Endothelial cell of umbilical vein (primary cell): ENCODE measurements at regions not wholly inside any gene's neighbourhood (a gene's known extent, or its start where the extent isn't known, plus 50 kb on each side); places are given as distances from the start of the nearest gene placed in this dataset.

Experiments
- BruUV-seq: library from RNA; stranded (reverse); fragments of 400-500 nt; replicated peaks from 2 replicates; lab custom pipeline; 2021; lab: Mats Ljungman, UMichigan
- CTCF ChIA-PET: fragments of 300-600, 350-600 bp; sonication (Branson Sonifier 250); formaldehyde crosslinking; loops from one replicate; lab custom pipeline; 2021; ENCODE audit warnings: antibody characterized with exemption, inconsistent platforms; lab: Charles Lee
- POLR2A ChIA-PET: fragments of 300-600, 350-600 bp; sonication (Branson Sonifier 250); formaldehyde crosslinking; loops from one replicate; lab custom pipeline; 2021; ENCODE audit warnings: antibody characterized with exemption, inconsistent platforms; lab: Charles Lee
- DNase-seq: peaks from one replicate; pipeline ENCODE4 v3.0.0-alpha.2; 2011; ENCODE audit warnings: low read depth, low spot score
- FAIRE-seq: peaks from 2 replicates; lab custom pipeline; 2011; peaks lifted over from hg19 to GRCh38; lab: Jason Lieb, UNC
- H2AFZ ChIP-seq: 2 replicates; pipeline ENCODE4 v1.6.0; 2012; ENCODE audit warnings: low read depth, low read length, control low read depth, inconsistent platforms
- H3K27ac ChIP-seq: 2 replicates; pipeline ENCODE4 v1.5.1; 2011; ENCODE audit warnings: low read depth, mild to moderate bottlenecking, control low read depth, low read length, moderate library complexity; ENCODE audit not compliant: insufficient read depth
- H3K27me3 ChIP-seq, 2 experiments: 2 replicates each; pipeline versions ENCODE4 v1.6.0 to v1.6.1; 2011; ENCODE audit warnings: low read length in 2 of 2, mixed read lengths in 1 of 2; ENCODE audit not compliant: control insufficient read depth in 2 of 2, insufficient read depth in 2 of 2
- H3K36me3 ChIP-seq, 2 experiments: 2 replicates in 1 of 2; 3 replicates in 1 of 2; pipeline ENCODE4 v1.5.1; 2011; ENCODE audit warnings: low read length in 2 of 2, mild to moderate bottlenecking in 1 of 2, moderate library complexity in 1 of 2; ENCODE audit not compliant: control insufficient read depth in 2 of 2, insufficient read depth in 2 of 2; ENCODE audit errors: extremely low read depth in 1 of 2
- H3K4me1 ChIP-seq: 3 replicates; pipeline ENCODE4 v1.5.1; 2011; ENCODE audit warnings: mild to moderate bottlenecking, low read length; ENCODE audit not compliant: control insufficient read depth, insufficient read depth; ENCODE audit errors: extremely low read depth
- H3K4me2 ChIP-seq: 2 replicates; pipeline ENCODE4 v1.6.1; 2011; ENCODE audit warnings: low read length, control low read depth, mixed read lengths; ENCODE audit not compliant: insufficient read depth
- H3K4me3 ChIP-seq, 3 experiments: fragments of 200-600 bp in 1 of 3; sonication (generic), shearing (Covaris generic) in 1 of 3; replicated peaks in 1 of 3; 2 replicates each; pipeline ENCODE4 v1.5.1; 2011 to 2016; ENCODE audit warnings: control low read depth in 3 of 3, low read length in 3 of 3, mild to moderate bottlenecking in 2 of 3, inconsistent platforms in 1 of 3, low read depth in 1 of 3, moderate library complexity in 1 of 3; ENCODE audit not compliant: insufficient read depth in 1 of 3
- H3K79me2 ChIP-seq: 2 replicates; pipeline ENCODE4 v1.6.0; 2012; ENCODE audit warnings: low read length, inconsistent platforms; ENCODE audit not compliant: control insufficient read depth, insufficient read depth
- H3K9ac ChIP-seq: replicated peaks from 2 replicates; pipeline ENCODE3; 2011; ENCODE audit warnings: low read length, control low read depth; ENCODE audit not compliant: insufficient read depth; ENCODE audit errors: extremely low read depth
- H3K9me1 ChIP-seq: replicated peaks from 3 replicates; pipeline ENCODE4 v1.6.0; 2011; ENCODE audit warnings: mild to moderate bottlenecking, low read length; ENCODE audit not compliant: control insufficient read depth, insufficient read depth; ENCODE audit errors: extremely low read depth
- H3K9me3 ChIP-seq: replicated peaks from 2 replicates; pipeline ENCODE4 v1.5.1; 2012; ENCODE audit warnings: low read length, inconsistent platforms; ENCODE audit not compliant: control insufficient read depth, insufficient read depth
- H4K20me1 ChIP-seq: replicated peaks from 2 replicates; pipeline ENCODE3; 2011; ENCODE audit warnings: mild to moderate bottlenecking, low read length; ENCODE audit not compliant: control insufficient read depth, insufficient read depth; ENCODE audit errors: extremely low read depth
- CTCF ChIP-seq, 2 donors: IDR thresholded peaks; 1 replicate in 1 of 2; 2 replicates in 1 of 2; pipeline ENCODE4 v1.5.1; 2011; ENCODE audit warnings: low read length in 2 of 2, mild to moderate bottlenecking in 2 of 2, moderate library complexity in 2 of 2, control low read depth in 1 of 2, inconsistent platforms in 1 of 2, low read depth in 1 of 2; ENCODE audit not compliant: insufficient read depth in 1 of 2; ENCODE audit errors: extremely low read depth in 1 of 2
- EZH2 ChIP-seq: IDR thresholded peaks from 2 replicates; pipeline ENCODE4 v1.6.1; 2012; ENCODE audit warnings: borderline replicate concordance, low read depth, mild to moderate bottlenecking, moderate library complexity, low read length, inconsistent platforms; ENCODE audit not compliant: severe bottlenecking
- FOS ChIP-seq: IDR thresholded peaks from 2 replicates; pipeline ENCODE4 v1.6.1; 2011; ENCODE audit warnings: mild to moderate bottlenecking, low read length, moderate library complexity, borderline replicate concordance; ENCODE audit not compliant: insufficient read depth
- GATA2 ChIP-seq: IDR thresholded peaks from 2 replicates; pipeline ENCODE4 v1.7.0; 2011; ENCODE audit warnings: low read depth, mild to moderate bottlenecking, moderate library complexity, mixed read lengths, low read length; ENCODE audit not compliant: insufficient read length, insufficient read depth
- JUN ChIP-seq: IDR thresholded peaks from 2 replicates; pipeline ENCODE4 v1.6.1; 2011; ENCODE audit warnings: borderline replicate concordance, low read depth; ENCODE audit not compliant: insufficient read length, insufficient read depth
- MAX ChIP-seq: IDR thresholded peaks from 2 replicates; pipeline ENCODE4 v1.6.1; 2011; ENCODE audit not compliant: insufficient read depth, insufficient read length
- MYC ChIP-seq: IDR thresholded peaks from one replicate; pipeline ENCODE4 v1.6.1; 2011; ENCODE audit warnings: mild to moderate bottlenecking, low read depth, low read length
- POLR2A ChIP-seq: IDR thresholded peaks from 2 replicates; pipeline ENCODE4 v1.6.1; 2012; ENCODE audit warnings: low read depth, mild to moderate bottlenecking, control low read depth, low read length
- POLR2AphosphoS5 ChIP-seq: IDR thresholded peaks from 2 replicates; pipeline ENCODE4 v1.6.1; 2012; ENCODE audit warnings: low read depth, mild to moderate bottlenecking, control low read depth, low read length, moderate library complexity; ENCODE audit not compliant: insufficient read depth
- dilution Hi-C: fragments of 300-500 bp; cut with MboI; formaldehyde crosslinking; loops from one replicate; pipeline ENCODE4 v1.15.0; 2019; ENCODE audit warnings: low sequenced_read_pairs; ENCODE audit not compliant: extremely low pct_ligation_motif_present
- intact Hi-C: fragments of 100-400 bp; cut with micrococcal nuclease; formaldehyde crosslinking; loops from one replicate; pipeline ENCODE4 v1.10.0; 2022

- Histone ChIP-seq H3K4me3 (no peak overlapping the region), H2AFZ (no peak overlapping the region), H3K4me1 (no peaks in the 10 kb centered on the region), H3K9ac (no peak overlapping the region), H3K79me2 (no peaks in the 10 kb centered on the region), H3K4me2 (no peak overlapping the region), H4K20me1 (no peaks in the 10 kb centered on the region), H3K9me1 (no peaks in the 10 kb centered on the region), H3K27ac (no peak overlapping the region), H3K36me3 (no peaks in the 10 kb centered on the region), H3K27me3 (no peaks in the 10 kb centered on the region), H3K9me3 (no peaks in the 10 kb centered on the region)
- no peak for DNase-seq
- ChIA-PET CTCF (interaction anchor here (0.5 kb wide), 1 partner anchor 322 kb away, joined by 4 read pairs; no protein-coding TSS in a partner anchor), POLR2A (no interaction called here)
- intact Hi-C loops = no loop called here
- dilution Hi-C loops = no loop called here
- BruUV-seq = no TSS peak
- no peak for FAIRE-seq
- TF ChIP-seq POLR2A = no peak
- no peak for TF ChIP-seq EZH2
- no peak for TF ChIP-seq CTCF (IDR thresholded peaks at IDR 0.05; ENCODE audit: extremely low read depth in 1 of 2, insufficient read depth in 1 of 2, low read depth in 1 of 2, low read length in 2 of 2)
- no peak for TF ChIP-seq POLR2AphosphoS5
- no peak for TF ChIP-seq MYC
- TF ChIP-seq GATA2 = no peak
- TF ChIP-seq FOS = no peak
- TF ChIP-seq JUN = no peak
- TF ChIP-seq MAX = no peak
Observed at GRCh38 chr3:168570404-168571155, 474.9 kb upstream of the GOLIM4 start.
